Testis (tissue), 2 donors: ENCODE measurements at regions not wholly inside any gene's neighbourhood (a gene's known extent, or its start where the extent isn't known, plus 50 kb on each side); places are given as distances from the start of the nearest gene placed in this dataset.

Experiments used
- CTCF ChIP-seq, 3 experiments: fragments of 450-650 bp in 2 of 3; fragments of 200-600 bp in 1 of 3; sonication (generic) in 1 of 3; IDR thresholded peaks; one replicate each; pipeline ENCODE4 v1.5.1; 2016 to 2019; ENCODE audit warnings: antibody characterized with exemption in 3 of 3, mild to moderate bottlenecking in 2 of 3, moderate library complexity in 1 of 3
- POLR2A ChIP-seq: fragments of 450-650 bp; IDR thresholded peaks from one replicate; pipeline ENCODE4 v1.6.1; 2017; ENCODE audit warnings: antibody characterized with exemption, mild to moderate bottlenecking, moderate library complexity

- TF ChIP-seq CTCF (IDR thresholded peaks at IDR 0.05), result no peak
- TF ChIP-seq POLR2A, result no peak
Measured at GRCh38 chr7:101708223-101708622, 79.1 kb upstream of the MYL10 start.
